22Rv1 (cell line): ENCODE measurements at regions not wholly inside any gene's neighbourhood (a gene's known extent, or its start where the extent isn't known, plus 50 kb on each side); places are given as distances from the start of the nearest gene placed in this dataset.
A peak's percentile ranks its signal among the peaks of the same experiment; 100 is the strongest.

Experiments used
- H3K27ac ChIP-seq: fragments of 450-650 bp; 2 replicates; pipeline ENCODE4 v1.5.1; 2017
- CTCF ChIP-seq: fragments of 450-650 bp; IDR thresholded peaks from 2 replicates; pipeline ENCODE4 v1.5.1; 2017; ENCODE audit warnings: mild to moderate bottlenecking
- ZFX ChIP-seq: fragments of 450-650 bp; IDR thresholded peaks from 2 replicates; pipeline ENCODE4 v1.6.1; 2017; ENCODE audit warnings: antibody characterized with exemption, borderline replicate concordance

DNA sequence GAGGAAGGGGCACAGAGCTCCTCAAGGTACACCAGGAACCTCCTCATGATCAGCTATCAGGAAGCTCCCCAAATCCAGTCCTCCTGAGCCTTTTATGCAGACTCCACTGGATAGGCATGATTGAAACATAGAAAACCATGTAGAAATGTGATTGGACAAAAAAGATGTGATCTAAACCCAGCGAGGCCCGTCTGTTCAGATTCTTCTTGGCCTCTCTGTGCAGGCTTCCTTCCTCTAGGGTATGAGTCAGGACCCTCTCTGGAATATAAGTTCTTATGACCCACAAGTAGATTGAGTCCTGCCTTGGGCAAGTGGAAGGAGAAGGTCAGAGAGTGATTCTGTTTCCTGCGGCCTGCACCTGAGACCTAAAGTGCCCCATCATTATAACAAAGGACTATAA lies 166.3 kb downstream of the PHLDA1 start:
- no peak overlapping the region for H3K27ac ChIP-seq
- TF ChIP-seq CTCF (no peak), ZFX (no peak)

GRCh38 chr12:75864161-75864560 lies 167.4 kb downstream of the PHLDA1 start:
- no peak for TF ChIP-seq ZFX
- TF ChIP-seq CTCF: no peak
- no peak overlapping the region for H3K27ac ChIP-seq

- H3K27ac ChIP-seq: 0 out of 2 replicates have a peak overlapping the region, but pooled peaks have one; percentile 12
- TF ChIP-seq CTCF (no peak), ZFX (no peak)
Measured at GRCh38 chr12:75863533-75863932, 168.0 kb downstream of the PHLDA1 start.

DNA sequence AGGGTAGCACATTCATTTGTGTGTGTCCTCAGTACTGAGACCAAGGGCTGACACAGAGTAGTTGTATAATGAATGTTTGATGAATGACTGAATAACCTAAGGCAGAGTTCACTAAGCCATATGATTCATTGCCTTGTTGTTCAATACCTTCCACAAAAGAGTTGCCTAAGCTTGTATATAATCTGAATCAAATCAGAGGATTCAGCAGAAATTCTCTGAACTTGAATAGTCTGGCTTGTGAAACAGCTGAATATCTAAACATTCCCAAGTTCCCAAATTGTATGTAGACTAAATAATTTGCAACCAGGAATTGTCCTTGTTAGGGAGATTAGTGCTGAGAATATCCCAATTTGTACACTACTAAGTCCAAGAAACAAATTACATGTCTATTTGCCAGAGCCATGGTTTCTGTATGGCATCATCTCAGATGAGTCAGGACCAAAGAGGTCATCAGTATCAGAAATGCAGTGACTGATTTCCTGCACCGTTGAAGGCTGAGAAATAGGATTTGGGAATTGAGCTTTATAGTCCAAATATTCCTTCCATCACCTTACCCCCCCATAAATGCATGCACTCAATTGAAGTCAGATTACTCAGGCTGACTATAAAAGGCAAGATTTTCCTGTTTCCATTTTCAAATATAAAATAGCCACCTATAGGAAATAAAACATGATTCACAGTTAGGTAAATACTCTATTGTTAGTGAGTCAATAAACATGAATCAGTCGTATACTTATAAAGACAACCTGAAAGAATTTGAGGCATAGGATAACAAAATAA lies 168.7 kb downstream of the PHLDA1 start:
- TF ChIP-seq ZFX (no peak), CTCF (no peak)
- 0 out of 2 replicates have a peak overlapping the region, but pooled peaks have one; percentile 12 for H3K27ac ChIP-seq

- no peak for TF ChIP-seq ZFX
- TF ChIP-seq CTCF: no peak
- no peak overlapping the region for H3K27ac ChIP-seq
Measured at GRCh38 chr12:75859868-75860267, 171.7 kb downstream of the PHLDA1 start.

GRCh38 chr12:75856235-75856634 lies 175.3 kb downstream of the PHLDA1 start:
- no peak overlapping the region for H3K27ac ChIP-seq
- TF ChIP-seq CTCF (no peak), ZFX (no peak)

DNA sequence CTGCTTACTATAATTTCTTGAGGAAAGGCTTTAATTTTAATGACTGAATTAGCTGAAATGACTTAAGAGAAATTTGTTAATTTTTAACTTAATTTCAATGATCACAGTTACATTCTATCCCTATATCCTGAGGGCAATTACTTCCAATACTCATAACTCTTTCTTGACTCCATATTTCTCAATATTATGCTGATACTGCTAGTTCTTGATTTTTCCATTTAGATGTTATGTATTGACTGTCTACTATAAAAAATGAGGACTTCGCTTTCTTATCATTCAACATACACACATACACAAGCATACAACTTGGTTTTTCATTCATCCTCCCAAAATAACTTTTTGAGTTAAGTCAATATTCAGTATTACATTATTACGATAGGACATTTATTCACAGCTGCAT lies 176.2 kb downstream of the PHLDA1 start:
- H3K27ac ChIP-seq: no peak overlapping the region
- no peak for TF ChIP-seq ZFX
- no peak for TF ChIP-seq CTCF
